SIG-M5 treated with dmso at 0.1 percent for 504 hours (cell line): ENCODE measurements at regions not wholly inside any gene's neighbourhood (a gene's known extent, or its start where the extent isn't known, plus 50 kb on each side); places are given as distances from the start of the nearest gene placed in this dataset.

Experiments
- DNase-seq: peaks from one replicate; lab custom pipeline; 2025; ENCODE audit not compliant: unreplicated experiment; lab: John Stamatoyannopoulos, UW

- no peak for DNase-seq
Measured at GRCh38 chr4:153034681-153035080, 98.6 kb downstream of the FHDC1 start.

GRCh38 chr4:153036931-153037482, 100.9 kb downstream of the FHDC1 start:
- DNase-seq = no peak

GRCh38 chr4:153038623-153039311, 102.6 kb downstream of the FHDC1 start:
- peak; percentile 35 for DNase-seq

DNA sequence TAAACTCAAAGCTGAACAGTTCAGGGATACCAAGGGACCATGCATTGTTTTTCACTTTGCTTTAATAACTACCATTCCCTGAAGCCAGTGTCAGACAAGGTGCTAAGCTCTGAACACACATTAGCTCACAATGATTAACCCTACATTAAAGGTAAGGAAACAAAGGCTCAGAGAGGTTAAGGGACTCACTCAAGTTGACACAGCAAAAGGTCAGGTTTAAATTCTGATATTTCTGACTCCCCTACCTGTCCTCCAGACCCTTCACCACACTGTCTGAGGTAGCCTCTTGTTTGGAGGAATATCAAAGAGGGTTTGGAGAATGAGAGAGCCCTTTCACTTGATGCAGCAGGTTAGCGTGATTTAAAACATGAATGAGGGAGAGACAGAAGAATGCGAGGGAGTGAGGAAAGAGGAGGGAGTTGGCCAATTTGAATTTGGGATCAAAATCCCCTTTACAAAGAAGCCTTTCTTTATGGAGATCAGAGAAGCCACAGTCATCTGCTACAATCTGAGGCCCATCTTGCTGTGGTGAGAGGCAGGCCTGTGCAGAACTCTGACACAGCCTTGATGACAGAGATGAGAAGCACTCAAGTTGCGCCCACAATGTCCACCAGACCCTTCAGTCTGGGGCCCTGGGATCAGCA, 103.5 kb downstream of the FHDC1 start:
- no peak for DNase-seq

DNA sequence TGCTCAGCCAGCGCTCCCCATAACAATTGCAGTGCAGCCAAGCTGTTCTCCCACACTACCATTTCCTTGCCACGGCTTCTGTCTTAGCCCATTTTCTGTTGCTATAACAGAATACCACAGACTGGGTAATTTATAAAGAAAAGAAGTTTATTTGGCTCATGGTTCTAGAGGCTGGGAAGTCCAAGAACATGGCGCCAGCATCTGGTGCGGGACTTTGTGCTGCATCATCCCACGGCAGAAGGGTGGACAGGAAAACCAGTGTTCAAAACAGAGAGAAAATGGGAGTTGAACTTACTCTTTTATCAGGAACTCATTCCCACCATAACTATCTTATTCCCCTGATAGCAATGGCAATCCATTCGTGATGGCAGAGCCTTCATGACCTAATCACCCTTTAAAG, 104.6 kb downstream of the FHDC1 start:
- no peak for DNase-seq

DNA sequence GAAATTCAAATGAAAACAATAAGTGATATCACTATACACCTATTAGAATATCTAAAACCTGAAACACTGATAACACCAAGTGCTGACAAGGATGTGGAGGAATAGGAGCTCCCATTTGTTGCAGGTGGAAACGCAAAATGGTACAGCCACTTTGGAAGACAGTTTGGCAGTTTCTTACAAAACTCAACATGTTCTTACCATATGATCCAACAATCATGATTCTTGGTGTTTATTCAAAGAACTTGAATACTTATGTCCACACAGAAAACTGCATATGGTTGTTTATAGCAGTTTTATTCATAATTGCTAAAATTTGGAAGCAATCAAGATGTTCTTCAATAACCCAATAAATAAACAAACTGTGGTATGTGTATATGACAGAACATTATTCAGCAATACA, 107.9 kb downstream of the FHDC1 start:
- no peak for DNase-seq

- peak; percentile 60 for DNase-seq
Measured at GRCh38 chr4:153045111-153045982, 109.2 kb downstream of the FHDC1 start.

DNA sequence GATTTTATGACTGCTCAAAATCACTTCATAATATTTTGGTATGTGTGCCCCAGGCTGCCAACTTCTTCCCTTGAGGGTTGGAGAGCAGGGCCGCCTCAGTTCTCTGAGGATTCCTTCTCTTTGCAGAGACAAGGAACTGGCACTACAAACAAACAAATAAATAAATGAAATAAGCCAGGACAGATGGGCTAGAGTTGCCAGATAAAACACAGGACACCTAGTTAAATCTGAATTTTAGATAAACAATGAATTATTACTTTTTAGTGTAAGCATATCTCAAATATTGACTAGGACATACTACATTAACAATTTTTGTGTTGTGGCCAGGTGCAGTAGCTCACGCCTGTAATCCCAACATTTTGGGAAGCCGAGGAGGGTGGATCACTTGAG, 122.5 kb downstream of the FHDC1 start:
- DNase-seq = no peak

DNA sequence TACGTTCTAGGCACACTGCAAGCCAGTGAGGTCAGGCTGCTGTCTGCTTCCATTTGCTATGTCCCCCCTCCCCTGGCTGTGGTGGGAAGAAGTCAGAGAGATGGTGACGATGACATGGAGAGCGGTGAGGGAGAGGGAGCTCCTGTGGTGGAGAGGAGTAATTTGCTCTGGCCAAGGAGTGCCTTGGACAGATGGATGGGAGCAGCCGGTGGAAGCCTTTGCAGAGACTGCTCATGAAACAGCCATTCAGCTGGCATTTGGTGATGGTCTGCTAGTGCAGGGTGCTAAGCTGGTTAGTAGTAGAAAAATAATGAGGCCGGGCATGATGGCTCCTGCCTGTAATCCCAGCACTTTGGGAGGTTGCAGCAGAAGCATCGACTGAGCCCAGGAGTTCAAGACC, 124.1 kb downstream of the FHDC1 start:
- DNase-seq = no peak

- no peak for DNase-seq
Measured at GRCh38 chr4:153061971-153062370, 125.8 kb downstream of the FHDC1 start.

- DNase-seq = no peak
Measured at GRCh38 chr4:153062652-153063168, 126.6 kb downstream of the FHDC1 start.

GRCh38 chr4:153063490-153063889, 127.4 kb downstream of the FHDC1 start:
- DNase-seq = no peak

- DNase-seq = no peak
Measured at GRCh38 chr4:153064571-153064970, 128.4 kb downstream of the FHDC1 start.

GRCh38 chr4:153065276-153065675, 129.2 kb downstream of the FHDC1 start:
- DNase-seq = no peak

DNA sequence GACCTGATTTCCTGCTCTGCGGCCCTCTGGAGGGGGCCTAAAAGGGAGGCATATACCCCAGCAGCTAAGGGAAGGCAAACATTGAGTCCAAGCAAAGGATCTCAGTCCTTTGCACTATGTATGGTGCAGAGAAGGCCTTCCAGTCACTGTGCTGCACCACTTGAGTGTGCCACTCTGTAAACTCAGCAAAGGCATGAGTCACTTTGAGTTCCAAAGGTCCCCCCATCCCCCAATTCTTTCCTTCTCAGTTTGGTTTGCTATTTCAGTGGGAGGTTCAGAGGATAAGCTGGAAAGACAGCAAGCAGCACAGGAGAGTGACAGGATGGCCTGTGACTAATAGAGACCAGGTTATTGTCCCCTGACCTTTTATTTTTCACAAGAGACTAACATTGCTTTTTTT, 131.3 kb downstream of the FHDC1 start:
- peak; percentile 24 for DNase-seq

DNA sequence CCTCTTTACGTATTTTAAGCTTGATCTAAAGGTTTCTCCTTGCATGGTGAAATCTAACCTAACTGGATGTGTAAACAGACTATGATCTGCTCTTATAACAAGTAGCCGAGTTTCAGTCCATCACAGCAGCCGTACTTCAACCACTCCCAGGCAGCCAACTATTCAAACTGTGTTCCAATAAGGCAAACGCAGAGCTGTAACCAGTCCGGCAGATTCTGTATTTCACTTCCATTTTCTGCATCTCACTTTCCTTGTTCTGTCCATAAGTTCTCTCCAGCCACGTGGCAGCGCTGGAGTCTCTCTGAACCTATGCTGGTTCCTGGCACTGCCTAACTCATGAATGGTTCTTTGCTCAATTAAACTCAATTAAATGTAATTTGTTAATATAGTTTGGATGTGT, 132.6 kb downstream of the FHDC1 start:
- DNase-seq = no peak

DNA sequence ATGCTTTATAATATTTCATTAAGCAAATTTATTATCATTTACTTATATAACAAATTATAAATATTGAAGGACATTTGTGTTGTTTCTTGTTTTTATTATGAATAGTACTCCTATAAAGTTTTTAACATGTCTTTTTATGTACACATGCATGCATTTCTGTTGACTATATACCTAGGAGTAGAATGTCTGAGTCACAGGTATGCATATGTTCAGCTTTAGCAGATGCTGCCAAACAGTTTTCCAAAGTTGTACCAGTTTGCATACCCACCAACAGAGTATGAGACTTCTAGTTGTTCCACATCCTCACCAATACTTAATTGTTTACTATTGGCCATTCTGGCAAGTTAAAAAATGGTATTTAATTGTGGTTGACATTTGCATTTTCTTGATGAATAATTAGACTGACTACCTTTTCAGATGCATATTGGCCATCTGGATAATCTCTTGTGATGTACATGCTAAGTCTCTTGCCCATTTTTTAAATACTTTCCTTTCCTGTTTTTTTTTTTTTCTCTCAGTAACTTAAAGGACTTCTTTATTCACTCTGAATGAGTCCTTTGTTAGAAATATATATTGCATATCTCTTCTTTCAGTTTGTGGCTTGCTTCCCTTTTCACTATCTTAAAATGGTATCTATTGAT, 132.2 kb upstream of the TRIM2 start:
- DNase-seq = no peak

DNA sequence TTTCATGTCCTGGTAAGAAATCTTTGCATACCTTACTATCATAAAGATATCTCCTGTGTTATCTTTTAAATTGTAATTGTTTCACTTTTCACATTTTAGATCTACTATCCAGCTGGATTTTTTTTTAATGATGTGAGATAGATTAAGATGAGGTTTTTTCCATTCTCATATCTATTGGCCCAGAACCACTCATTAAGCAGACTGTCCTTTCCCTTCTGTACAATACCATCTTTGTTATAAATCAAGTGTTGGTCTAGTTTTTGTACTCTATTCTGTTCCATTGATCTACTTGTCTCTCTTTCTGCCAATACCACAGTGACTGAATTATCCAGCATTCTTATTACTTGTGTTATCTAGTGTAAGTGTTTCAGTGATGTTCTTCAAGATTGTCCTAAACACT, 131.6 kb upstream of the TRIM2 start:
- no peak for DNase-seq

GRCh38 chr4:153074486-153074885, 129.8 kb upstream of the TRIM2 start:
- no peak for DNase-seq

- no peak for DNase-seq
Measured at GRCh38 chr4:153074936-153075630, 129.2 kb upstream of the TRIM2 start.
